HCT116 (cell line): ENCODE measurements at regions not wholly inside any gene's neighbourhood (a gene's known extent, or its start where the extent isn't known, plus 50 kb on each side); places are given as distances from the start of the nearest gene placed in this dataset.

Source experiments
- ATAC-seq: fragments of 200-7000 bp; cut with Tn5 transposase; 2 replicates; pipeline ENCODE4 v1.9.1; 2020; ENCODE audit warnings: mild to moderate bottlenecking, moderate library complexity
- BruUV-seq: library from RNA; stranded (reverse); fragments of 400-500 nt; replicated peaks from 2 replicates; lab custom pipeline; 2021; lab: Mats Ljungman, UMichigan
- CTCF ChIA-PET: fragments of 300-600 bp; sonication (Branson Sonifier 250); formaldehyde crosslinking; loops from one replicate; lab custom pipeline; 2021; ENCODE audit warnings: antibody characterized with exemption; lab: Charles Lee
- POLR2A ChIA-PET: fragments of 300-600, 350-600 bp; sonication (Branson Sonifier 250); formaldehyde crosslinking; loops from one replicate; lab custom pipeline; 2021; ENCODE audit warnings: antibody characterized with exemption; lab: Charles Lee
- RAD21 ChIA-PET, 2 experiments: fragments of 300-600 bp; sonication (Branson Sonifier 250); formaldehyde crosslinking; loops; one replicate each; lab custom pipeline; 2023; ENCODE audit warnings: low total read pairs in 2 of 2; ENCODE audit not compliant: uncharacterized antibody in 2 of 2, unreplicated experiment in 2 of 2, low non-redundant PET in 1 of 2; lab: Charles Lee
- DNase-seq: peaks from one replicate; pipeline ENCODE4 v3.0.0-alpha.2; 2010; ENCODE audit warnings: low read depth, low spot score
- H2AFZ ChIP-seq: fragments of 200-600 bp; shearing (Covaris generic), sonication (generic); 2 replicates; pipeline ENCODE4 v1.6.1; 2017; ENCODE audit warnings: low read depth, mixed run types, mixed read lengths, antibody characterized with exemption, low read length; ENCODE audit not compliant: poor library complexity, severe bottlenecking
- H3K27ac ChIP-seq: 2 replicates; pipeline ENCODE4 v1.5.1; 2012; ENCODE audit warnings: low read depth, low read length
- H3K27me3 ChIP-seq: fragments of 200-600 bp; sonication (generic); 2 replicates; pipeline ENCODE4 v1.6.1; 2016; ENCODE audit warnings: mixed run types, low read length, mixed read lengths; ENCODE audit not compliant: insufficient read depth
- H3K36me3 ChIP-seq, 2 experiments: fragments of 200-500 bp in 1 of 2; fragments of 200-600 bp in 1 of 2; sonication (Bioruptor generic) in 1 of 2; sonication (generic) in 1 of 2; 2 replicates each; pipeline versions ENCODE4 v1.5.1 to v1.6.1; 2014 to 2016; ENCODE audit warnings: low read length in 2 of 2, inconsistent platforms in 1 of 2, mixed read lengths in 1 of 2, mixed run types in 1 of 2; ENCODE audit not compliant: insufficient read depth in 2 of 2, control insufficient read depth in 1 of 2
- H3K4me1 ChIP-seq, 2 experiments: fragments of 200-600 bp in 1 of 2; sonication (generic) in 1 of 2; 2 replicates each; pipeline versions ENCODE4 v1.5.1 to v1.6.1; 2012 to 2017; ENCODE audit warnings: low read length in 2 of 2, inconsistent platforms in 1 of 2, mild to moderate bottlenecking in 1 of 2, mixed read lengths in 1 of 2, mixed run types in 1 of 2, moderate library complexity in 1 of 2; ENCODE audit not compliant: insufficient read depth in 2 of 2, control insufficient read depth in 1 of 2
- H3K4me2 ChIP-seq: fragments of 200-600 bp; sonication (generic); 2 replicates; pipeline ENCODE4 v1.6.1; 2017; ENCODE audit warnings: mixed run types, low read length, mixed read lengths
- H3K4me3 ChIP-seq, 2 experiments: fragments of 200-600 bp in 1 of 2; sonication (generic) in 1 of 2; replicated peaks in 1 of 2; 2 replicates each; pipeline ENCODE4 v1.5.1; 2011 to 2016; ENCODE audit warnings: low read length in 2 of 2, control low read depth in 1 of 2, low read depth in 1 of 2, mild to moderate bottlenecking in 1 of 2, mixed read lengths in 1 of 2, mixed run types in 1 of 2
- H3K79me2 ChIP-seq: fragments of 200-600 bp; sonication (generic); 2 replicates; pipeline ENCODE4 v1.6.1; 2017; ENCODE audit warnings: mild to moderate bottlenecking, mixed run types, low read length, moderate library complexity, mixed read lengths; ENCODE audit not compliant: insufficient read depth
- H3K9ac ChIP-seq: fragments of 200-600 bp; sonication (generic); 2 replicates; pipeline ENCODE4 v1.6.1; 2016; ENCODE audit warnings: low read length, mixed read lengths
- H3K9me2 ChIP-seq: fragments of 200-600 bp; sonication (generic), shearing (Covaris generic); 2 replicates; pipeline ENCODE4 v1.6.1; 2017; ENCODE audit warnings: mixed run types, mild to moderate bottlenecking, moderate library complexity; ENCODE audit not compliant: insufficient read depth
- H3K9me3 ChIP-seq, 2 experiments: fragments of 200-500 bp in 1 of 2; fragments of 200-600 bp in 1 of 2; sonication (Bioruptor generic) in 1 of 2; sonication (generic) in 1 of 2; 2 replicates each; pipeline ENCODE4 v1.6.1; 2014 to 2017; ENCODE audit warnings: low read length in 2 of 2, mixed read lengths in 2 of 2, inconsistent platforms in 1 of 2, low read depth in 1 of 2, mild to moderate bottlenecking in 1 of 2, mixed run types in 1 of 2, moderate library complexity in 1 of 2; ENCODE audit not compliant: control insufficient read depth in 1 of 2, insufficient read depth in 1 of 2
- H4K20me1 ChIP-seq: fragments of 200-600 bp; sonication (generic), shearing (Covaris generic); 2 replicates; pipeline ENCODE4 v1.6.1; 2017; ENCODE audit warnings: mixed run types, mild to moderate bottlenecking, moderate library complexity; ENCODE audit not compliant: insufficient read depth
- CBX3 ChIP-seq: IDR thresholded peaks from 2 replicates; pipeline ENCODE4 v1.6.1; 2012; ENCODE audit warnings: low read depth
- CEBPB ChIP-seq: IDR thresholded peaks from 2 replicates; pipeline ENCODE4 v1.6.1; 2012; ENCODE audit warnings: low read depth
- EGR1 ChIP-seq: IDR thresholded peaks from 2 replicates; pipeline ENCODE4 v1.6.1; 2012; ENCODE audit warnings: low read depth
- ELF1 ChIP-seq: IDR thresholded peaks from 2 replicates; pipeline ENCODE4 v1.6.1; 2012; ENCODE audit warnings: low read depth, borderline replicate concordance
- EZH2phosphoT487 ChIP-seq: fragments of 200-600 bp; IDR thresholded peaks from 2 replicates; pipeline ENCODE4 v1.6.1; 2018; ENCODE audit warnings: antibody characterized with exemption, borderline replicate concordance
- JUND ChIP-seq: IDR thresholded peaks from 2 replicates; pipeline ENCODE4 v1.6.1; 2012
- POLR2A ChIP-seq: IDR thresholded peaks from 2 replicates; pipeline ENCODE4 v1.7.0; 2011; ENCODE audit warnings: borderline replicate concordance; ENCODE audit not compliant: insufficient read depth, insufficient read length; ENCODE audit errors: extremely low read depth
- RAD21 ChIP-seq: IDR thresholded peaks from 2 replicates; pipeline ENCODE4 v1.6.1; 2012; ENCODE audit warnings: low read depth, mild to moderate bottlenecking
- SP1 ChIP-seq: IDR thresholded peaks from 2 replicates; pipeline ENCODE4 v1.6.1; 2012; ENCODE audit warnings: low read depth
- TCF7L2 ChIP-seq: IDR thresholded peaks from 2 replicates; pipeline ENCODE4 v1.7.0; 2011; ENCODE audit warnings: borderline replicate concordance, inconsistent platforms; ENCODE audit not compliant: insufficient read depth, insufficient read length; ENCODE audit errors: extremely low read depth
- YY1 ChIP-seq: IDR thresholded peaks from 2 replicates; pipeline ENCODE4 v1.6.1; 2011; ENCODE audit warnings: low read length, low read depth, moderate library complexity, mild to moderate bottlenecking; ENCODE audit not compliant: insufficient replicate concordance; ENCODE audit errors: extremely low read depth
- ZFX ChIP-seq: fragments of 450-650 bp; IDR thresholded peaks from 2 replicates; pipeline ENCODE4 v1.6.1; 2017
- ZNF274 ChIP-seq: fragments of 200-500 bp; sonication (Bioruptor generic); IDR thresholded peaks from 2 replicates; pipeline ENCODE4 v1.6.1; 2014; ENCODE audit warnings: mild to moderate bottlenecking, low read depth, low read length, inconsistent platforms
- intact Hi-C: fragments of 100-400 bp; cut with micrococcal nuclease; formaldehyde crosslinking; loops from 2 replicates; pipeline ENCODE4 v1.10.0; 2022
- TF ChIP-seq, protein P1 (sequence below), 3 experiments: fragments of 200-600 bp in 1 of 3; sonication (generic) in 1 of 3; IDR thresholded peaks in 2 of 3; conservative IDR thresholded peaks in 1 of 3; 2 replicates each; pipeline ENCODE4 v1.5.1; 2012 to 2017; ENCODE audit warnings: low read depth in 2 of 3, low read length in 2 of 3, antibody characterized with exemption in 1 of 3, borderline replicate concordance in 1 of 3, control low read depth in 1 of 3, mild to moderate bottlenecking in 1 of 3, mixed read lengths in 1 of 3, mixed run types in 1 of 3, moderate library complexity in 1 of 3; ENCODE audit not compliant: insufficient read depth in 1 of 3
- TF ChIP-seq, protein P2 (sequence below): IDR thresholded peaks from 2 replicates; pipeline ENCODE4 v1.6.1; 2011; ENCODE audit warnings: mild to moderate bottlenecking, low read length, moderate library complexity; ENCODE audit not compliant: insufficient replicate concordance; ENCODE audit errors: extremely low read depth

DNA sequence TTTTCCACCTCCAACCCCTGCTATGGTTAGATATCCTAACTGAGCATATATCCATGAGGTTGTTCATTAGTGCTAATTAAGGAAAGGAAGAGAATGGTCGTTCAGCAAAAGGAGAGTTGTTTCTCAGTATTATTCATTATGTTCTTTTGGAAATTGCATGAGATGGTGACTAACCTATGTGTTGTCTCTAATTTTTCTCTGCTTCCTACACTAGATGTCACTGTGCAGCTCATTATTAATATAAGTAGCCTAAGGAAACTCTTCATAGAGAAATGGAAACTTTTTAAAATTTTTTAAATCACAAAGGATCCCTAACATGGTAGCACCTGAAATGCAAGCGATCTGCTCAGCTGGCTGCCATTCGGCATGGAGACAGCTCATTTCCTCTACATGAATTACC, 67.7 kb upstream of the FAM9A start:
- ATAC-seq = no peak
- Histone ChIP-seq H3K4me1 (no peaks in the 10 kb centered on the region), H4K20me1 (no peaks in the 10 kb centered on the region), H3K9ac (no peak overlapping the region), H3K9me3 (no peaks in the 10 kb centered on the region), H3K79me2 (no peaks in the 10 kb centered on the region), H3K9me2 (no peaks in the 10 kb centered on the region), H3K4me3 (no peak overlapping the region), H3K4me2 (no peak overlapping the region), H3K36me3 (no peaks in the 10 kb centered on the region)
- ChIA-PET CTCF (no interaction called here), RAD21 (no interaction called here), POLR2A (no interaction called here)
- DNase-seq = no peak
- no TSS peak for BruUV-seq
- TF ChIP-seq, protein P1, sequence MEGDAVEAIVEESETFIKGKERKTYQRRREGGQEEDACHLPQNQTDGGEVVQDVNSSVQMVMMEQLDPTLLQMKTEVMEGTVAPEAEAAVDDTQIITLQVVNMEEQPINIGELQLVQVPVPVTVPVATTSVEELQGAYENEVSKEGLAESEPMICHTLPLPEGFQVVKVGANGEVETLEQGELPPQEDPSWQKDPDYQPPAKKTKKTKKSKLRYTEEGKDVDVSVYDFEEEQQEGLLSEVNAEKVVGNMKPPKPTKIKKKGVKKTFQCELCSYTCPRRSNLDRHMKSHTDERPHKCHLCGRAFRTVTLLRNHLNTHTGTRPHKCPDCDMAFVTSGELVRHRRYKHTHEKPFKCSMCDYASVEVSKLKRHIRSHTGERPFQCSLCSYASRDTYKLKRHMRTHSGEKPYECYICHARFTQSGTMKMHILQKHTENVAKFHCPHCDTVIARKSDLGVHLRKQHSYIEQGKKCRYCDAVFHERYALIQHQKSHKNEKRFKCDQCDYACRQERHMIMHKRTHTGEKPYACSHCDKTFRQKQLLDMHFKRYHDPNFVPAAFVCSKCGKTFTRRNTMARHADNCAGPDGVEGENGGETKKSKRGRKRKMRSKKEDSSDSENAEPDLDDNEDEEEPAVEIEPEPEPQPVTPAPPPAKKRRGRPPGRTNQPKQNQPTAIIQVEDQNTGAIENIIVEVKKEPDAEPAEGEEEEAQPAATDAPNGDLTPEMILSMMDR (IDR thresholded peaks at IDR 0.05 in 2 of 3, conservative IDR thresholded peaks at IDR 0.05 in 1 of 3; ENCODE audit: borderline replicate concordance in 1 of 3, insufficient read depth in 1 of 3, low read depth in 2 of 3, low read length in 2 of 3) = no peak
- TF ChIP-seq TCF7L2 (no peak), ELF1 (no peak), EZH2phosphoT487 (no peak), POLR2A (no peak), RAD21 (no peak), EGR1 (no peak), SP1 (no peak), ZFX (no peak), ZNF274 (no peak), CEBPB (no peak), CBX3 (no peak), YY1 (no peak), JUND (no peak)
- TF ChIP-seq, protein P2, sequence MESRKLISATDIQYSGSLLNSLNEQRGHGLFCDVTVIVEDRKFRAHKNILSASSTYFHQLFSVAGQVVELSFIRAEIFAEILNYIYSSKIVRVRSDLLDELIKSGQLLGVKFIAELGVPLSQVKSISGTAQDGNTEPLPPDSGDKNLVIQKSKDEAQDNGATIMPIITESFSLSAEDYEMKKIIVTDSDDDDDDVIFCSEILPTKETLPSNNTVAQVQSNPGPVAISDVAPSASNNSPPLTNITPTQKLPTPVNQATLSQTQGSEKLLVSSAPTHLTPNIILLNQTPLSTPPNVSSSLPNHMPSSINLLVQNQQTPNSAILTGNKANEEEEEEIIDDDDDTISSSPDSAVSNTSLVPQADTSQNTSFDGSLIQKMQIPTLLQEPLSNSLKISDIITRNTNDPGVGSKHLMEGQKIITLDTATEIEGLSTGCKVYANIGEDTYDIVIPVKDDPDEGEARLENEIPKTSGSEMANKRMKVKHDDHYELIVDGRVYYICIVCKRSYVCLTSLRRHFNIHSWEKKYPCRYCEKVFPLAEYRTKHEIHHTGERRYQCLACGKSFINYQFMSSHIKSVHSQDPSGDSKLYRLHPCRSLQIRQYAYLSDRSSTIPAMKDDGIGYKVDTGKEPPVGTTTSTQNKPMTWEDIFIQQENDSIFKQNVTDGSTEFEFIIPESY = no peak
- TF ChIP-seq, all 23 proteins: peak for 0
- Histone ChIP-seq H3K27me3 (no peaks in the 10 kb centered on the region), H3K27ac (no peak overlapping the region), H2AFZ (no peak overlapping the region)
- intact Hi-C loops = no loop called here
